T-helper 1 cell treated with Interleukin-12 subunit alpha and Interleukin-12 subunit beta and Interleukin-4 antibody, amounts not matched to agents 30 ng/mL and 1 ng/mL, for 36 hours (primary cell): ENCODE measurements at regions not wholly inside any gene's neighbourhood (a gene's known extent, or its start where the extent isn't known, plus 50 kb on each side); places are given as distances from the start of the nearest gene placed in this dataset.
"Not testable (repeated sequence)": the region's sequence is repeated elsewhere in the genome, so short reads cannot be mapped to it uniquely, and the experiment has no call there.

Source experiments
- intact Hi-C: fragments of 100-400 bp; cut with micrococcal nuclease; formaldehyde crosslinking; loops from one replicate; pipeline ENCODE4 v1.15.1; 2024

DNA sequence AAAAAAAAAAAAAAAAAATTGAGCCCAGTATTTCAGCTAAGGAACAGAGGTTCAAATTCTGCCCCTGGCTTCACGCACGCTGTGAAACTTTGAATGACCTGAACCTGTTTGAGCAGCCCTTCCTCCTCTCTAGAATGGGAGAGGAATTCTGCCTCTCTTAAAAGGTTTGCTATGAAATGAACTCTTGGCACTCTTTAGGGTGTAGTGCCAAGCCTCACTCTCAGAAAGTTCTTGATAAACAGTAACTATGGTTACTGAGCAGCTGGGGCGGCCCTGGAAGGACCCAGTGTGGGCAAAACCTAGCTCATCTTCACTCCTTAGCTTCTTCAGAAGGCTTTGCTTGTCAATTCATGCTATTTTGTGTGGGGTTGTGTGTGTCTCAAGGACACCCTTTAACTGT is 73.7 kb downstream of the GEMIN8 start:
- intact Hi-C loops, result no loop called here

DNA sequence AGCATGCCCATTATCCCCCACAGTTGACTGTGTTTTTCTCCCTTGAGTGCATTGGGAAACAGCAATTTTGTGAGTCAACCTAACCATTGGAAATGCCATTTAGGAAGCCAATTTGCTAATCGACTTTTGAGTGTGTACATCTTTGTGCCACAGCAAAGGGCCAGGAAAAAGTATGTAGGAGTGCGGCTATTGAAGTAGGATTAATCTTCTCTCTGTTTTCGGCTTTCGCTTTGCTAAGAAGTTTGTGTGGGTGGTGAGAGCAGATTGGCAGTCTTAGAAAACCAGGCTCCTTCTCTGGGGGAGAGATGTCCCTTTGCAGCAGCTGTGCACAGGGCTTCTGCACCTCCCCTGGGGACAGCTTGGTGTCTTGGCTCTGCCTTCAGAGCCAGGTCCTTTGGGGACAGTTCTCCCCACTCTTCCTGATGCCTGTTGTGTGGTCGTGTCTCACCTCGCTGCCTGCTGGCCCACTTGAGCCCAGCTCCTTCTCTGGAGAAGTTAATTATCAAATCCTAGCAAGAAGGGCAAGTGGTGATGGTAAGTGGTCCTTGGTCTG is 74.5 kb downstream of the GEMIN8 start:
- intact Hi-C loops, result no loop called here

DNA sequence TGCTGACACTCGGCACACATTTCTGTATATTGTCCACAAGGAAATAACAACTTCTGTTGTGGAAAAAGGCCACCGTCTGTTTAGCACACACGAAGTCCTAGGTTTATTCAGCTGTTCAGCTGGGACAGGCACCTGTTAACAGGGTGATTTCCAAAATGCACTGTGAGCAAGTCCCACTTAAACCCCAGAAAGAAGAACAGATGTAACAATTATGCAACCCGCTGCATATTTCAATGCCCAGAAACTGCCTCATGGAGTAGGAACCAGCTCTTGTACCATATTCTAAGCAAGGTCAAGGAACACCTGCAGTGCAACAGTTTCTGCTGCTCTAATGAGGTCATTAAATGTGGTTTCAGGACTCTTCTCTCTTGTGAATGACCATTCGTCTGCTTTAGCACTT is 77.1 kb downstream of the GEMIN8 start:
- intact Hi-C loops, result no loop called here

DNA sequence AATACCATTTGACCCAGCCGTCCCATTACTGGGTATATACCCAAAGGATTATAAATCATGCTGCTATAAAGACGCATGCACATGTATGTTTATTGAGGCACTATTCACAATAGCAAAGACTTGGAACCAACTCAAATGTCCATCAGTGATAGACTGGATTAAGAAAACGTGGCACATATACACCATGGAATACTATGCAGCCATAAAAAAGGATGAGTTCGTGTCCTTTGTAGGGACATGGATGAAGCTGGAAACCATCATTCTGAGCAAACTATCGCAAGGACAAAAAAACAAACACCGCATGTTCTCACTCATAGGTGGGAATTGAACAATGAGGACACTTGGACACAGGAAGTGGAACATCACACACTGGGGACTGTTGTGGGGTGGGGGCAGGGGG is 83.5 kb downstream of the GEMIN8 start:
- intact Hi-C loops, result not testable (repeated sequence)

DNA sequence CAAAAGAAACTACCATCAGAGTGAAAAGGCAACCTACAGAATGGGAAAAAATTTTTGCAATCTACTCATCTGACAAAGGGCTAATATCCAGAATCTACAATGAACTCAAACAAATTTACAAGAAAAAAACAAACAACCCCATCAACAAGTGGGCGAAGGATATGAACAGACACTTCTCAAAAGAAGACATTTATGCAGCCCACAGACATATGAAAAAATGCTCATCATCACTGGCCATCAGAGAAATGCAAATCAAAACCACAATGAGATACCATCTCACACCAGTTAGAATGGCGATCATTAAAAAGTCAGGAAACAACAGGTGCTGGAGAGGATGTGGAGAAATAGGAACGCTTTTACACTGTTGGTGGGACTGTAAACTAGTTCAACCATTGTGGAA is 83.9 kb downstream of the GEMIN8 start:
- intact Hi-C loops, result not testable (repeated sequence)

DNA sequence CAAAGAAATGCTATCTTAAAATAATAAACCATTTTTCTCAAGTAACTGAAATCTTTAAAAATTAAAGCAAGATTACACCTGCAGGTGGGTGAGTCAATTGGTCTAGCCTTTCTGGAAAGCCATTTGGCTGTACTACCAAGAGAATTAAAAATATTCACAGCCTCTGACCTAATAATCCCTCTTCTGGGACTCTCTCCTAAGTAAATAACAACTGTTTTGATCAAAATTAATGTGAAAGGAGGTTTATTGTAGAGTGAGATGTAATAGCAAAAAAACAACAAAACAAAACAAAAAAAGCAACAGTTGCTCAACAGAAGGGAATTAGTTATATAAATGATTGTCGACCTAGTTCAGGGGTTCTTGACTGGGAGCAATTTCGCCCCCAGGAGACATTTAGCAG is 89.0 kb downstream of the GEMIN8 start:
- intact Hi-C loops, result no loop called here

DNA sequence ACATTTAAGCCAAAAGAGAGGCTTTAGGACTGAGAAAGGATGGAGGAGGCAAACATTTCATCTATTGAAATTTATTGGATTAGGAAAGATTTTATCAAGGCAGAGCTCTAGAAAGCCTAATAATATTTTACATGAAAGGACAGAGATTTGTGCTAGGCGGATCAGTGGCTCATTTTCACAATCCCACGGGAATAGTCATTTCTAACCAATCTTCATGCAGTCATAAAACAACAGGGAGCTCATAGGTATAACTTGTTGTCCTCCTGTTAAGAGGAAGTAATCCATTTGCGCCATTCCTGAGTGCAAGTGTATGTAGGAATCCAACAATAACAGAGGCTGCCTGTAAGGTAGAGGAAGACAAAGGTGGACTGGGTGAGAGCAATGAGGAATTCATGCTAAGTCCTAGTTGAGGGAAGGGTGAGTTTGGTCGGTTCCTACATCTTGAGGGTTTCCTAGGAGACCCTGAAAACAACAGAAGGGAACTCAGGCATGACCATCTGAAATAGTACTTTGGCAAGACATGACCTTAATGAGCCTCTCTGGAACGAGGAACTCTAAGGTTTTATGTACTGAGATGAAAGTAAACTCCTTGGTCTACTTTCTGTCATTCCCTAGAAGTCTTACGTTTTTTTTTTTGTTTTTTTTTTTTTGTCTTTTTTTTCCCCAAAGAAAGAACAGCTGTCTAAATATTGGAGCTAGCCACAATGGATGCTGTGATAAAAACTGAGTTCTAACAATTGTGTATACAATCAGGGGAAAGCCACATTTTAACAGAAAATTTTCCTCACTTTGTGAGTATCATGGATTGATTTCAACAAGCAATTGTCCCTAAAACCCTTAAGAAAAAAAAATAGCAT is 89.7 kb downstream of the GEMIN8 start:
- intact Hi-C loops, result no loop called here

DNA sequence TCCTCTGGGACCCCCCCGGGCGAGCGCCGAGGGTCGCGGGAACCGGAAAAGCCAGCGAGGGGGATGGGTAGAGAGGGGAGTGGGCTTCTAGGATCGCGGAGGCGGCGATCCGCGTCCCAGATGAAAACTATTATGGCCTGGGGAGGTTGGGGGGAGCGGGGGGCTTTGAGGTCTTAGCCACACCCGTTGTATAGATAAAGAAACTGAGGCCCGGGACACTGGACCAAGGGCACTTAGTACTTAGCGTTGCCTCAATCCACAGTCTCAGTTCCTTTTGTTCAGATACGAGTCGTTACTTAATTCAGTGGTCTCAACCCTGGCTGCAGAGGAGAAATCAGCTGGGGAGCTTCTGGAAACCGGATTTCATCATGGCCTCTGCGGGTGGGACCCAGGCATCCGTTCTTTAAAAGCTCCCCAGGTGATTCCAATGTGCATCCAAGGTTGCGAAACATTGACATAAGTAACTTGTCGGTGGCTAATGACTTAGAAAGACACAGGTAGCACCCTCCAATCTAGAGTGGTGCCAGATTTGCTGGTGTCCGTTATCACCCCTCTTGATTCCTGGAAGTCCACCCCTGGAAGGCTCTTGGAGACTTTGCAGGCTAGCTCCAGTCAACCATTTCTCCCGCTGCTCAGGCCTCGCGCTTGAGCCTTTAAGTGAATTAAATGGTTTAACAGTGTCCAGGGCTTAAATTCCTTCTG is 90.7 kb downstream of the GEMIN8 start:
- intact Hi-C loops, result no loop called here

DNA sequence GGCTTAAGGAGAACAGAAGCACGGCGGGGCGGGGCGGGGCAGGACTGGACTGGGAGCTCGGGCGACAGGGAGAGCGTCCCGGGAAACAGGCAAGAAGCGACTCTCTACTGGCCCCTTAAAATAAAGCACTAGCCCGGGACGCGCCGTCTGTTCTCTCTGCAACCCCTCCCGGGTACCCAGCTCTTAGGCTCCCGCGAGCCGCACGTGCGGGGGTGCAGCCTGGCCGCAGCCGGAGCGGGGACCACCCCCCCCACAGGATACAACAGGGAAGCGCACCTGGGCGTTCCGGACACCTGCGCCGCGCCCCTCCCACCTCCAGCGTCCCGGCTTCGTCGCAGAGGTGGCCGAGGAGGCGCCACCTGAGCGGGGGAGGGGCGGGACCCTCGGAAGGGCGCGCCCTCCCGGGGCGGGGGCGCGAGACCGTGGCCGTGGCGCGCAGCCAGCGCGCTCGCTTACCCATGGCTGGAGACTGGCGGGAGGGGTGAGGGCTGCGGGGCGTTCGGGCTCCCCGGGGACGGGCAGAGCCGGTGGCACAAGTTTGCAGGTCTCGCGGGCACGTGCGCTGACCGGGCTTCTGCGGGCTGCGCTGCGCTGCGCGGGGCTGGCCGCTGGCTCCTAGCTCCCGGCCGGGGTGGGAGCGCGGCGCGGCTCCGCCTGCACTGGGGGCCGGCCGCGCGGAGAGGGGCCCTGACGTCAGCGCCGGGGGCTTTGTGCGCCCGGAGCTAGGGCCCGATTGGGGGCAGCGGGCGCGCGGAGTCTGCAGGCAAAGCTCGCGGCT is 91.5 kb downstream of the GEMIN8 start:
- intact Hi-C loops, result no loop called here

DNA sequence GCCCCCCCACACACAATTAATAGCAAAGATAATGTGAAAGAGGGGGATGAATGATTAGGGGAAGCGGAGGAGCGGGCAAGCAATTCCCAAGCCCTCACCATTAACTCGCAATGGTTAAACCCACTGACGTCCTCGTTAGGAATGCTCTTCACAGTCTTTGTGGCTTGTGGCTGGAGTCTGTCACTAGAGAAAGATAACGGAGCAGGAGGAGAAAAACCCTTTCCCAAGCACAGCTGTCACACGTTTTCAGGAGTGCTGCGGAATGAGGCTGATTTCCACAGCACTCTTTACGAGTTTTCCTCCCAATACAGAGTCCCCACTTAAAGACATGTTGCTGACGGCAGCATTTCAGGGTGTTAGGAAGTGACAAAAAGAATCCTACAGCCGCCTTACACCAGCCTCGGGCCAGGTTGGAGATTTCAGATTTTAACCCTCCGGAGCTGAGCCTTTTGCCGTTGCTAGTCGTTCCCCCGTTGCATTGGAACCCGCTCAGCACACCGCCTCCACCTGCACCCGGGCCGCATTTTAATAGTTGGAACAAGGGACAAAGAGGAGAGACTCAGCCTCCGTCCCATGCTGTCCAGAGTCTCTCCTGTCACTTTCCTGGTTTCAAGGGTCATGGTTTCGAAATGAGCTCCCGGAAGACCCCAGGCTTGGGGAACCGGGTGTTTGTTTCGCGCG is 92.2 kb downstream of the GEMIN8 start:
- intact Hi-C loops, result no loop called here

DNA sequence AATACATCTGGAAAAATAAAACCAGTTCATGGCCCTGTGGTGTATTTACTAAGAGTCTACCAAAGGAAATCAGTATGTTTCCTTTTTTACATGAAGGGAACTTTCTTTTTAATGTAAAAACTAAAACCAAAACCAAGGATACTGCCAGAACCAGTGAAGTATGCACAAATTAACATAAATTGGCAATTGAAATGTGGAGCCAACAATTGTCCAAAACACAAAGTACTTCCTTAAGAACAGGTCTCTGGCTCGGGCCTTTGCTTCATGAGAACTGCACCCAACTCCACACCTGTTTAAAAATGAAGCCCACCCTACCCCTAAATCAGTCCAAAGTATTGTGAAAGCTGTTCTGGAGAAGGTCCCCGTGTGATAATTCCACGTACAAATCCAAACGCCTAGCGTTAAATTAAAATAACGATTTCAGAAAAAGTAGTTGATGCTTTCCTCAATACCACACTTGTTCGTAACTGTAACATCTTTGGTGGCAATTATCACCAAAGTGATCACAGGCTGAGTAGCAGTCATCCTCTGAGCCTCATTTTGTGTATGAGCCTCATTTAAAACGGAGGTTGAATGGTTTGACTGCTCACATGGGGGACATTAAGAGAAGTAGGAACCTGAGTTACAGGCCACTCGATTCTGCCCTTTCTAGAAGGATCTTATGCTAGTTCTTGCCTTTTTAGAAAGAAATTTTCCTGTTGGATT is 93.0 kb downstream of the GEMIN8 start:
- intact Hi-C loops, result no loop called here

DNA sequence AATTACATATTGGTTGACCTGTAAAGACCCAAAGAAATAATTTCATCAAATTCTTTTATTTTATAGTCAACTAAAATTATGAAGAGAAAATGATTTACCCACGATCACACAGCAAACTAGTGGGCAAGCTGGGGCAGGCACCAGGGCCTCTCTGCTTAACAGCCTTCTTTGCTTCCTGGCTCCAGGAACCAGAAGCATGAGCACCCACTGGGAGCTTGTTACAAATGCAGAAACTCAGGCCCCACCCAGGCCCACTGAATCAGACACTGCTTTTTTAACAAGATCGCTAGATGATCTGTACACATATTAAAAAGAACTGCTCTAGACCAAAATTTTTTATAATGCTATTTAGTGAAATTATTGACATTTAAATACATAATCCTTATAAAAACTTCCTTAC is 95.0 kb downstream of the GEMIN8 start:
- intact Hi-C loops, result no loop called here

DNA sequence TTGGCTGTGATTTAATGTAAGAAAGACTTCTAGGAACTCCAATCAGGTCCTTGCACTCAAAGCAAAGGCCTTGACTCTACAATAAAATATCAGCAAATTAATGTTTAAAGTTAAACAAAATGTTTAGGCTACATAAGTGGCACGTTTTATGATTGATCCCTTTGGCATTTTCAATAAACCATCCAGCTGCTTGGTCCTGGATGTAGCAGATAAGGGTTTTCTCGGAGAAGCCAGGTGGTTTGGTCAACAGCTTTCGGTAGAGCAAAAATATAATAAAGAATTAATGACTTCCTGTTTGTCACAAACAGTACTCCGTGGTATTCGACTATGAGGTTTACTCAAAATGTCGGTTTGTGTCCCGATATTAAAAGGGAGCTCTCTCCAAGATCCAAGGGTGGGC is 95.8 kb downstream of the GEMIN8 start:
- intact Hi-C loops, result no loop called here

DNA sequence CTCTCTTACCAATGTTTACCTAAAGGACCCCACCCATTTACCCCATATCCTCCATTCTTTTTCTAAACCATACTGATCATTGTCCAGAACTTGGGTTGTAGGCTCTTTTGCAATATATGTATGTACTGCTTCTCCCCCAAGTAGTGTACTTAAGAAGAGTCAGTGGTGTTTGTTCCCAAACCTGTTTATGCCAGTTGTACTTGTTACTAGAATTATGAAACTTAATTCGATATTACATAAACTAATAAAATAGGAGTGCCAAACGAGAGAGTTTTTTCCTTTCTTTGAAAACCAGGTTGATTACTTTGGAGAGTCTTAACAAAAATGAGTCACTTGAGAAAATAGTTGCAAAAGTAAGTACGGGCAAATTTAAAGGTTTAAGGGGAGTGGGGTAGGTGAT is 96.3 kb downstream of the GEMIN8 start:
- intact Hi-C loops, result no loop called here

DNA sequence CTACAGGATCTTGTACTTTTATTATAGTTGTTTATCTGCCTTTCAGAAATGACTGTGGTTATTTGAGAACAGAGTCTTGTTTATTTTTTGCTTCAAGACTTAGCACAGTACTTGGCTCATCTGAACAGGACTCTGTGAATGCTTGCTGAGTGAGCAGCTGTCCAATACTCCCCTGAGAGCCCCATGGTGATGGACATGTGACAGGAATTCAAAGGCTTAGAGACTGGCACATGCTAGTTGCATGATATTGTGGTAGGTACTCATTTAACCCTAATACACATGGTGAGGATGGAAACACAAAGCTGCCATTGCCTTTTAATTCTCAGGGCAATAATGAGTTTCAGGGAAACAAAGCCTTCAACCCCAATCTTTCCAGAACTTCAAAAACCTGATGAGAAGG is 97.3 kb downstream of the GEMIN8 start:
- intact Hi-C loops, result no loop called here

DNA sequence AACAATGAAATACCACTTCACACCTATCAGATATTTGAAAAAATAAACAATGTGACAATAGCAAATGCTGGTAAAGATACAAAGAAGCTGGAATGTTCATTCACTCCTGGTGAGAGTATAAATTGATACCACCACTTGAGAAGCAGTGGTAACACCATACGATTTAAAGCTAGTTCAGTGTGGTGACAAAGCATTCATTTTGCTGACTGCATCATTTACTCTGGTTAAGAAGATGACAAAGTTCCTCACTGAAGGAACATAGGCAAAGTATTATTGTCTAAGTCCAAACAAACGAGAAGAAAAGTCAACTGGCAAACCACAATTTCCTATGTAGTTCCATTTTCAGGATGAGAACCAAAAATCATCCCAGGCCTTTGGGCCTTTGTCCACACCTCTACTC is 102.5 kb downstream of the GEMIN8 start:
- intact Hi-C loops, result no loop called here

DNA sequence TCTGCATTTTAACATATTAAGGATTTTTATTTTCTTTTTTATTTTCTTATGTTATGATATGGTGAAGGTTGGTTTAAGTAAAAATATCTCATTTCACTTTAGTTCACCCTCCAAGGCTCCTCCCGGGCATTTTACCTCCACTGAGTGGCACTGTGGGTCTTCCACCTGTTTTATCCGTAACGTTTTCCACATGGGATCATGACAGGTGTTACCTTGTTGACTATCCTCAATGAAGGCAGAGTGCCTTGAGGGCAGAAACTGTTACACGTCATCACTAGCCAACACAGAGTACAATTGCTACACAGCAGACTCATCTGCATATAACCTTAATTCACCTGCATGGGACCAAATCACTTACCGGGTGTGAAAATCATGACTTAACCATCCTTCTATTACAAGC is 105.8 kb downstream of the GEMIN8 start:
- intact Hi-C loops, result no loop called here

DNA sequence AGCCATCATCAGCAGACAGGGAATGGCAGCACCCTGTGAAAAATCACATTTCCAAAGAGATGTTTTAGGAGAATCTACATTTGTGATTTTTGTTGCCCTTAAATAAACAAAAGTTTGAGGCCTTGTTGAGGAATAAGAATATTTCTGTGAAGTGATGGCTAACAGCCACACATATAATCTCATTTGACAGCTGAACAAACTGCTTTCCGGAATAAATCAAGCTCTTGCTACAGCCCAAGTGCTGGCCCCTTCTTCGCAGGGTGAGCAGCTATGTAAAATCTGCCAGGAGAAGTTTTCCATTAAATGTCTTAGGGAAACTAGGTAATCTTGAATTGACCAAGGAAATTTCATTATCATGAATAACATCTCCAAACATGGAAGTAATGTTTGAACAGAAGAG is 106.4 kb upstream of the GPM6B start:
- intact Hi-C loops, result no loop called here

DNA sequence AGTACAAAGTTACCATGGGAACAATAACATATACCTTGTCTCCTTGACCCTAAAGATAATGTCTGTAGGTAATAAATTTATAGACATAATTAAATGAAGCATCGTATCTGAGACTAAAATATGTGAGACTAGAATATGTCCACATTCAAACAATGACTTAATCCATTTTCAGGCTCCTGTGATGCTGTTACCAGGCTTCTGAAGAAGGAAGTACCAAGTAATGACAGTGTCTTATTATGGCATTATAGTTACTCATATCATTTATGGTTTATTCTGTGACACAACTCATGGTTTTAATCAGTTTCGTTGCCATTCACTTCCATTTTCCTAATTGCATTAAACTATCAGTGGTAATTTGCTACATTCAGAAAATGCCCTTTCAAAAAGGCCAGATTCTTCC is 100.6 kb upstream of the GPM6B start:
- intact Hi-C loops, result no loop called here

DNA sequence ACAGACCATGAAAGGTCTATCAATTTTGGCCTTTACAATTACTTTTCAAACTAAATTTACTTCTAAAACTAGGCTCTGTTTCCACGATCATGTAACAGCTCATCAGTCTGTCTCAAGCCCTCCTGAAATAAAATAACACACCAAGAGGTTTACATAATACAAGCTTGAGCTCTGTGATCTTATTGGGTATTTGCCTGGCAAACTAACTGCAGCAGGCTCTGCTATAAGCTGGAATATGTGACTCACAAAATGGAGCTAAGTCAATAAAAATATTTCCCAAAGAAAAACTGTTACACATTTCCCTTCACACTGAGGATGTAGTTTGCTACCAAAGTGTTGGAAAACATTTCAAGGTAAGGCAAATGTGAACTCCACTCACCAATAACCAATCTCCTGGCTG is 94.7 kb upstream of the GPM6B start:
- intact Hi-C loops, result no loop called here

DNA sequence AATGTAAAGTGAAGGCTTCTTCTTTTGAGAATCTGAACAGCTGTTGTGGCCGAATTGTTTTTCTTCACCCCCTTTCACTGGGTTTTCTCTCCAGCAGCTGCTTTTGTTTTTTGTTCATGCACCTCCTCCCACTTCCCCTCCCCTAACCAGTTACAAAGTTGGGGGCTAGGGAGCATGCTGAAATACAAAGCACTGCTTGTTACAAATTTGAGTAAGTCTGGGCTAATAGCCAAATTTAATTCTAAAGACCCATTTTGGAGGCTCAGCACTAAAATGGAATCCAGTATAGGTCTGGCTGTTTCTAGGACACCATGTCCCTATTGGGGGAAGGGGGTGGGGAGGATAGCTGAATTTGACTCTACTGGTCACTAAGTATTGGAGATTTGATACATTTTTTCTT is 89.2 kb upstream of the GPM6B start:
- intact Hi-C loops, result no loop called here
